IPS-15b (cell line): ENCODE measurements at regions not wholly inside any gene's neighbourhood (a gene's known extent, or its start where the extent isn't known, plus 50 kb on each side); places are given as distances from the start of the nearest gene placed in this dataset.
"Not testable (repeated sequence)": the region's sequence is repeated elsewhere in the genome, so short reads cannot be mapped to it uniquely, and the experiment has no call there.

Experiments used
- H3K27me3 ChIP-seq: one replicate; pipeline ENCODE4 v1.6.1; 2013; ENCODE audit warnings: low read length; ENCODE audit not compliant: control insufficient read depth, insufficient read depth
- H3K36me3 ChIP-seq: one replicate; pipeline ENCODE4 v1.6.1; 2013; ENCODE audit warnings: low read length; ENCODE audit not compliant: control insufficient read depth, insufficient read depth
- H3K4me1 ChIP-seq: one replicate; pipeline ENCODE4 v1.6.1; 2013; ENCODE audit warnings: mild to moderate bottlenecking, low read length; ENCODE audit not compliant: control insufficient read depth, insufficient read depth
- H3K4me3 ChIP-seq: one replicate; pipeline ENCODE4 v1.5.1; 2013; ENCODE audit warnings: low read depth, low read length
- H3K9ac ChIP-seq: one replicate; pipeline ENCODE4 v1.6.1; 2013; ENCODE audit warnings: low read depth, mild to moderate bottlenecking, low read length
- H3K9me3 ChIP-seq: one replicate; pipeline ENCODE4 v1.6.1; 2013; ENCODE audit warnings: mild to moderate bottlenecking, low read length; ENCODE audit not compliant: control insufficient read depth, insufficient read depth

- H3K4me3 ChIP-seq, result no peak overlapping the region
- no peak overlapping the region for H3K9ac ChIP-seq
- no peaks in the 10 kb centered on the region for H3K27me3 ChIP-seq
- H3K36me3 ChIP-seq, result no peaks in the 10 kb centered on the region
- no peaks in the 10 kb centered on the region for H3K4me1 ChIP-seq
- H3K9me3 ChIP-seq, result no peaks in the 10 kb centered on the region
These were observed 205.2 kb downstream of the KLHL28 start for GRCh38 chr14:44756554-44756953.

GRCh38 chr14:44745371-44745770 is 216.4 kb downstream of the KLHL28 start:
- Histone ChIP-seq H3K27me3 (no peaks in the 10 kb centered on the region), H3K9ac (no peak overlapping the region), H3K36me3 (no peaks in the 10 kb centered on the region), H3K4me3 (no peak overlapping the region), H3K9me3 (no peaks in the 10 kb centered on the region), H3K4me1 (no peaks in the 10 kb centered on the region)

GRCh38 chr14:44742202-44742601 is 219.5 kb downstream of the KLHL28 start:
- no peaks in the 10 kb centered on the region for H3K9me3 ChIP-seq
- H3K4me1 ChIP-seq, result no peaks in the 10 kb centered on the region
- no peaks in the 10 kb centered on the region for H3K36me3 ChIP-seq
- H3K4me3 ChIP-seq, result no peak overlapping the region
- H3K27me3 ChIP-seq, result no peaks in the 10 kb centered on the region
- no peak overlapping the region for H3K9ac ChIP-seq

- H3K27me3 ChIP-seq, result no peaks in the 10 kb centered on the region
- no peaks in the 10 kb centered on the region for H3K4me1 ChIP-seq
- H3K4me3 ChIP-seq, result no peak overlapping the region
- H3K36me3 ChIP-seq, result no peaks in the 10 kb centered on the region
- H3K9ac ChIP-seq, result no peak overlapping the region
- no peaks in the 10 kb centered on the region for H3K9me3 ChIP-seq
These were observed 220.3 kb downstream of the KLHL28 start for GRCh38 chr14:44741431-44741830.

GRCh38 chr14:44736326-44736725 is 225.4 kb downstream of the KLHL28 start:
- Histone ChIP-seq H3K9me3 (no peaks in the 10 kb centered on the region), H3K4me3 (no peak overlapping the region), H3K27me3 (no peaks in the 10 kb centered on the region), H3K36me3 (no peaks in the 10 kb centered on the region), H3K4me1 (no peaks in the 10 kb centered on the region), H3K9ac (no peak overlapping the region)

GRCh38 chr14:44732144-44732543 is 225.1 kb upstream of the FSCB start:
- H3K27me3 ChIP-seq, result no peaks in the 10 kb centered on the region
- no peak overlapping the region for H3K9ac ChIP-seq
- no peaks in the 10 kb centered on the region for H3K9me3 ChIP-seq
- no peak overlapping the region for H3K4me3 ChIP-seq
- no peaks in the 10 kb centered on the region for H3K36me3 ChIP-seq
- no peaks in the 10 kb centered on the region for H3K4me1 ChIP-seq

- Histone ChIP-seq H3K27me3 (no peaks in the 10 kb centered on the region), H3K9me3 (no peaks in the 10 kb centered on the region), H3K4me3 (no peak overlapping the region), H3K4me1 (no peaks in the 10 kb centered on the region), H3K9ac (no peak overlapping the region), H3K36me3 (no peaks in the 10 kb centered on the region)
These were observed 223.8 kb upstream of the FSCB start for GRCh38 chr14:44730860-44731259.

- not testable (repeated sequence) for H3K4me1 ChIP-seq, H3K36me3 ChIP-seq, H3K9me3 ChIP-seq, H3K27me3 ChIP-seq, H3K9ac ChIP-seq, H3K4me3 ChIP-seq
These were observed 214.3 kb upstream of the FSCB start for GRCh38 chr14:44721395-44721794.

GRCh38 chr14:44720707-44721106 is 213.6 kb upstream of the FSCB start:
- H3K36me3 ChIP-seq, result no peaks in the 10 kb centered on the region
- no peaks in the 10 kb centered on the region for H3K27me3 ChIP-seq

GRCh38 chr14:44712024-44712815 is 205.1 kb upstream of the FSCB start:
- H3K4me3 ChIP-seq, result no peak overlapping the region
- no peaks in the 10 kb centered on the region for H3K36me3 ChIP-seq
- no peaks in the 10 kb centered on the region for H3K4me1 ChIP-seq
- H3K9me3 ChIP-seq, result no peaks in the 10 kb centered on the region
- no peaks in the 10 kb centered on the region for H3K27me3 ChIP-seq
- H3K9ac ChIP-seq, result no peak overlapping the region

More at GRCh38 chr14:44720707-44721106, 213.6 kb upstream of the FSCB start:
- H3K4me3 ChIP-seq, result no peak overlapping the region
- no peak overlapping the region for H3K9ac ChIP-seq
- peaks cover 3% of the 10 kb centered on the region for H3K9me3 ChIP-seq
- no peaks in the 10 kb centered on the region for H3K4me1 ChIP-seq

- H3K4me1 ChIP-seq, result no peaks in the 10 kb centered on the region
- H3K9ac ChIP-seq, result no peak overlapping the region
- H3K4me3 ChIP-seq, result no peak overlapping the region
- no peaks in the 10 kb centered on the region for H3K9me3 ChIP-seq
- H3K27me3 ChIP-seq, result no peaks in the 10 kb centered on the region
- H3K36me3 ChIP-seq, result no peaks in the 10 kb centered on the region
These were observed 194.6 kb upstream of the FSCB start for GRCh38 chr14:44701563-44702263.

- Histone ChIP-seq H3K36me3 (no peaks in the 10 kb centered on the region), H3K27me3 (no peaks in the 10 kb centered on the region), H3K4me1 (no peaks in the 10 kb centered on the region)
These were observed 193.6 kb upstream of the FSCB start for GRCh38 chr14:44700694-44701093.

More at GRCh38 chr14:44700694-44701093, 193.6 kb upstream of the FSCB start:
- Histone ChIP-seq H3K9ac (no peak overlapping the region), H3K9me3 (no peaks in the 10 kb centered on the region), H3K4me3 (no peak overlapping the region)
